ENCODE measurements at regions not wholly inside any gene's neighbourhood (a gene's known extent, or its start where the extent isn't known, plus 50 kb on each side); places are given as distances from the start of the nearest gene placed in this dataset.
A peak's percentile ranks its signal among the peaks of the same experiment; 100 is the strongest.

GRCh38 chr14:101395779-101396178 lies 165.5 kb upstream of the DIO3 start:
- no peak for DNase-seq

DNA sequence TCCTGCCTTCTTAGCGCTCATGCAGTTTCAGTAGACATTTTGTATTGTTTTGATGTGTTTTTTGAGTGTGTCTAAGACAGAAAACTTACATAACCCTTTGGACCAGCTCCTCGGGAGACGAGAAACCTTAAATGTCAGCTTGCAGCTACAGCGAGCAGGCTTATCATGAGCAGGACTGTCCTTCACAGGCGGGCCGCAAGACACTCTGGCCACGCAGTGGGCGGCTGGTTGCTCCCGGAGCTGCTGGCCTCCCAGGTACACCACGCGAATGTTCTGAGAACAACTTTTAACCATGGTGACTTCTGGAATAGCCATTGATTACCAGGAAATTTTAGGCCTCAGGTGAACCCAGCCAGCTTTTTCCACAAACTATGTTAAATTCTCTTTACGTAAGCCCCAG lies 164.1 kb upstream of the DIO3 start:
- DNase-seq = no peak

- no peak for DNase-seq
Observed at GRCh38 chr14:101398011-101398410, 163.3 kb upstream of the DIO3 start.

DNA sequence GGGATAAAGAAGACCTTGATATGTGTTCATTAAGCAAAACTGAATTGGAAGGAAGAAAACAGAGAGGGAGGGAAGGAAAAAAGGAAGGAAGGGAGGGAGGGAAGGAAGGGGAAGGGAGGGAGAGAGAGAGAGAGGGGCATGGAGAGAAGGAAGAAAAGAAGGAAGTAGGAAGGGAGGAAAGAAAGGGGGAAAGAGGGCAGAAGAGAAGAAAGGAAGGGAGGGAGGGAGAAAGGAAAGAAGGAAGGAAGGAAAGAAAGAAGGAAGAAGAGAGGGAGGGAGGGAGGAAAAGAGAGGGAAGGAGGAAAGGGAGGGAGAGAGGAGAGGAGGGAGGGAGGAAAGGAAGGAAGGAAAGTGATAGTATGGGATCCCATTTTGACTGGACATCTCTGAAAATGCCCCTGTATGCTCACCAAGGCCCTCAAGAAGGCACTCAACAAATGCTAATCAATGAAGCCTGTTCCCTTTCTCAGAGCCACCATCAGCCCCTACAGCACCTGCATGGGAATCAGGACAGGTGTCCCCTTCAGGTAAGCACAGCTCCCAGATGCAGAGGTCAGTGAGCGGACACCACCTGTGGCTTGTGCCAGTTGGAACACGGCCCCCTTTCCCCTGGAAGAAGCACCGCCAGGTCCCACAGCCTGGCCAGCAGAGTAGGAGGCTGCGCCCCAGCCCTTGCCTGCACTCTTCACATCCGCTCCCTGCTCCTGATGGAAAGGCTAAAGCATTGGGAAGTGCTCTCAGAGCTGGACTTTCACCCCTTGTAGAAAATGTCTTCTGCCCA lies 161.4 kb upstream of the DIO3 start:
- no peak for DNase-seq

DNA sequence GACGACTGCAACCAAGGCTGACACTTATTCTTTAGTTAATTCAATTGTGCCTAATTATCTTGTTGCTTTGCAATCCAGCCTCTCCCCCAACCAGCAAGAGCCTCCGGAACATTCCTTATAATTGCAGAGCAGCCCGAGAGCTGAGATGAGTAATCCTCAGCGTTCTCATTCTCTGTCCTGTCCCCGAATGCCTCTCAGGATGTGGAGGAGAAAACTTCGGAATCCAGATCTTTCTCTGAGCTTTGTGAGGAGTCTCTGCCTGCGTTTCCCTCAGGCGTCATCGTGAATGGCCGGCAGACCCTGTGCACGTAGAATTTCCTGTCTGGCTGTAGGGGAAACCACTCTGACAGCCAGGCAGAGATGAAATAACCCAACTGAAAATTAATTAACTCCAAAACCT lies 160.5 kb upstream of the DIO3 start:
- DNase-seq = peak; percentile 25

GRCh38 chr14:101402936-101403660 lies 158.2 kb upstream of the DIO3 start:
- no peak for DNase-seq

- DNase-seq = no peak
Observed at GRCh38 chr14:101404426-101405170, 156.7 kb upstream of the DIO3 start.

GRCh38 chr14:101405171-101405883 lies 156.0 kb upstream of the DIO3 start:
- peak; percentile 6 for DNase-seq

DNA sequence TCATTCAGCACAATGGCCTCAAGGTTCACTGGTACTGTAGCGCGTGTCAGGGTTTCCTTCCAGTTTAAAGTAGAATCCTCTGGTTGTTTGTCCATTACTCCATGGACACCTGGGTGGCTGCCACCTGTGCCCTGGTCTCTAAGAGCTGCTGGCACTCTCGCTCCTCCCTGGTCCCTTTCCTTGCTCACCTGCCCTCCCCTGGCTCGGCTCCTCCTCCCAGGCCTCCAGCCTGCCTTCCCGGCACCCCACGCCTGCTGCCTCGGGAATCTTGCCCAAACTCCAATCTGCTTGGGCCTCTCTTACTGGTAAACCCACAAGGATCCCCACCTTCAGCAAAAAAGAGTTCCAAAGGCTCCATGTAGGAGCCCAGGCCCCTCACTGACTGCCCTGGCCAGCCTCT lies 154.4 kb upstream of the DIO3 start:
- DNase-seq = no peak

DNA sequence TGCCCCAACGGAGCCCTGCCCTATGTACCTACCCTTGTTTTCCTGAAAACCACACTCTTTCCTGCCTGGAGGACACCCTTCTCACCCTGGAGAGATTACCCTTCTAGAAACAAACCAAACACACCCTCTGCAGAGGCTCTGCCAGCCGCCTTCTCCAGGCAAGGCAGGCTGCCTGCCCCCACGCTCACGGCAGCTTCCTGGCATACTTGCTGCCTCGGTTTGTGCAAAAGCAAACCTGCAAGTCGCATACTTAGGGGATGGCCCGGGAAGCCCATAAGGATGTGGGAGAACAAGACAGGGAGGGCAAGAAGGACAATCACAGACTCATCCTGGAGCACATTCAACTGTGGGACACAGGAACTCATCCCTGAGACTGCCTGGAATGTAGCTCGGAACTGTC lies 154.0 kb upstream of the DIO3 start:
- DNase-seq = no peak

GRCh38 chr14:101408077-101408831 lies 153.0 kb upstream of the DIO3 start:
- DNase-seq = peak; percentile 54

GRCh38 chr14:101409006-101409543 lies 152.2 kb upstream of the DIO3 start:
- DNase-seq = no peak

DNA sequence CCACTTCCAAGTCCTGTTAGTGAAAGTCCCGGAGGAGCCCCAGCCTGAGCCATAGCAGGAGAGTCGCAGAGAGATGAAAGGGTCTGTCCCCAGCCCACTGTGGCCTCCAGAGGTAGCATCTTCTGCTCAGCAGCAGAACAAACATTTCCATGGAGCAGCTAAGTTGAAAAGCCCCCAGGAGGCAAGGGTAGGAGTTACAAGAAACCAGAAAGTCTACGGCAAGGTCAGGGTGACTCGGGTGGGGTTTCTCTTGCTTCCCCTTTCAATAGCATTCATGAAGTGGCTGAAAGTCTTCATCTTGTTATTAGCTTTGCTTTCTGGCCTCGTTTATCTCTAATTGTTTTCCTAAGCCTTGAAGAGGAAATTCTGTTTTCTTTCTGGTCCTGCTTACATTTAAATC lies 151.2 kb upstream of the DIO3 start:
- no peak for DNase-seq

DNA sequence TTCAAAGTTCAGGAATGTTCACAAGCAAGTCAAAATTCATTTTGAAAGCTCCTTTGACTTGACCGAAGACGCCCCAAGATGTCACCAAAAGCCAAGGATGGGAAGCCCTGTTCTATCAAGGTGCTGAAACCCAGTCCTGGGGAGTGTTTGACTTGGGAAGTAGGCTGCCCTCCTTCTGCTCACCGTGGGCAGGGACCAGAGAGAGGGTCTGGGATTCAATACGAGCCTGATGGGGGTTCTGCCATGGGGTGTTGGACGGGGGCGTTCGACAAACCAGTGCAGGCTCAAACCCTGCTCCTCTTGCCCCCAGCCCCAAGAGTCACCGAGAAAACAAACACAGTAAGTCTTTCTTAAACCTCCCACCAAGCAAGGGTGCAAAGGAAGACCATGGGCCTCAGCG lies 150.1 kb upstream of the DIO3 start:
- no peak for DNase-seq

DNA sequence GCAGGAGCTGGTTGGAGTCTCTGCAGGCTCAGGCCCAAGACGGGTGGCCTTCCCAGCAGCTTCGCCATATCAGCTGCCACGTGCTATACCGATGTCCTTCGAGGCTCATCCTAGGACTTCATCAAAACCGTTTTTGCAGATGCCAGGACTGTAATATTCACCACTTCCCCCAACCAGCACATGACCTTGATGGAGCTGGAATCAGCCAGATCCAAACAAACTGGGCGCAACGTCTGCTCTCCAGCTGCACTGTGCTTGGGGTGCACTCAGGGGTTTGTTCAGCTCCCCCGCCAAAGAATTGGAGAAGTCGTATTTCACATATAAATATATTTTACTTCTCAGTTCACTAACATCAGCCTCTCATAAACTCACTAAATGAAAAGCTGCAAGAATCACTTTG lies 149.5 kb upstream of the DIO3 start:
- DNase-seq = no peak

GRCh38 chr14:101412739-101413138 lies 148.6 kb upstream of the DIO3 start:
- no peak for DNase-seq

- DNase-seq = no peak
Observed at GRCh38 chr14:101417434-101417833, 143.9 kb upstream of the DIO3 start.

- DNase-seq = no peak
Observed at GRCh38 chr14:101418601-101419000, 142.7 kb upstream of the DIO3 start.

- peak; percentile 35 for DNase-seq
Observed at GRCh38 chr14:101426466-101426865, 134.8 kb upstream of the DIO3 start.

DNA sequence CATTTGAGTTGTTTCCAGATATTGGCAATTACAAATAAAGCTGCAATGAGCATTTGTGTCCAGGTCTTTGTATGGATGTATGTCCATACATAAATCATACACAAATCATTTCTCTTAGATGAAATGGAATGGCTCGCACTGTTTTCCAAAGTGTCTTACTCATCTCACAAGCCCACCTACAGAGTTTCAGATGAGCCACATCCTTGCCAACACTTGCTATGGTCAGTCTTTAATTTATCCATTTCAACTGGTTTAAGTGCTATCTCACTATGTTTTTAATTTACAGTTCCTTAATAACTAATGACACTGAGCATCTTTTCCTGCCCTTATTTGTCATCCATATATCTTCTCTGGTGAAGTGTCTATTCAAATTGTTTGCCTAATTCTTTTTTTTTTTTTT lies 132.9 kb upstream of the DIO3 start:
- DNase-seq = no peak

DNA sequence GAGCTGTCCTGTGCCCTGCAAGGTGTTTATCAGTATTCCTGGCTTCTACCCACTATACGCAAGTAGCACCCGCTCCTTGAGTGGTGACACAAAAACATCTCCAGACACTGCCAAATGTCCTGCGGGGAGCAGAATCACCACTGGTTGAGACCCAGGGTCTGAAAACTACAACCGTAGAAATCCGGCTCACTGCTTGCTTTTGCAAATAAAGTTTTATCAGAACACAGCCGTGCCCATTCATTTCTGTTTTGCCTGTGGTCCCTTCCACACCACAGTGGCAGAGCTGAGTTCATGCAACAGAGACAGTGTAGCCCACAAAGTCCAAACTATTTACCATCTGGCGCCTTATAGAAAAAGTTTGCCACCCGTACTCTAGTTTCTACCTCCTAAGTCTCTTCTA lies 125.7 kb upstream of the DIO3 start:
- DNase-seq = no peak

- DNase-seq = no peak
Observed at GRCh38 chr14:101439023-101439422, 122.3 kb upstream of the DIO3 start.

Data from fibroblast of upper back skin (primary cell).